Medulla oblongata (tissue), 1 donor: ENCODE measurements at regions not wholly inside any gene's neighbourhood (a gene's known extent, or its start where the extent isn't known, plus 50 kb on each side); places are given as distances from the start of the nearest gene placed in this dataset.

ENCODE experiments used
- DNase-seq: peaks from one replicate; pipeline ENCODE4 v3.0.0-alpha.2; 2015; ENCODE audit errors: extremely low spot score

GRCh38 chr3:111244760-111245159 is 173.1 kb downstream of the NECTIN3 start:
- no peak for DNase-seq

GRCh38 chr3:111246967-111247760 is 175.5 kb downstream of the NECTIN3 start:
- DNase-seq: no peak

GRCh38 chr3:111248406-111248805 is 176.8 kb downstream of the NECTIN3 start:
- DNase-seq: no peak

GRCh38 chr3:111249421-111249820 is 177.8 kb downstream of the NECTIN3 start:
- DNase-seq: no peak

GRCh38 chr3:111252779-111253178 is 181.2 kb downstream of the NECTIN3 start:
- peak; percentile 81 for DNase-seq

- DNase-seq: no peak
Measured at GRCh38 chr3:111253733-111254132, 182.1 kb downstream of the NECTIN3 start.

- DNase-seq: no peak
Measured at GRCh38 chr3:111260878-111261277, 189.3 kb downstream of the NECTIN3 start.

- no peak for DNase-seq
Measured at GRCh38 chr3:111269777-111270176, 198.2 kb downstream of the NECTIN3 start.

GRCh38 chr3:111277226-111277625 is 205.6 kb downstream of the NECTIN3 start:
- peak; percentile 60 for DNase-seq

GRCh38 chr3:111278959-111279358 is 207.3 kb downstream of the NECTIN3 start:
- no peak for DNase-seq

- no peak for DNase-seq
Measured at GRCh38 chr3:111282024-111282423, 210.4 kb downstream of the NECTIN3 start.

- DNase-seq: no peak
Measured at GRCh38 chr3:111283165-111283564, 211.5 kb downstream of the NECTIN3 start.

GRCh38 chr3:111284503-111285183 is 213.0 kb downstream of the NECTIN3 start:
- no peak for DNase-seq

- DNase-seq: no peak
Measured at GRCh38 chr3:111285184-111285538, 213.5 kb downstream of the NECTIN3 start.

GRCh38 chr3:111285694-111286093 is 214.1 kb downstream of the NECTIN3 start:
- DNase-seq: no peak

GRCh38 chr3:111286746-111287145 is 215.1 kb downstream of the NECTIN3 start:
- no peak for DNase-seq

- no peak for DNase-seq
Measured at GRCh38 chr3:111292117-111292516, 220.5 kb downstream of the NECTIN3 start.

GRCh38 chr3:111299192-111299615 is 227.6 kb downstream of the NECTIN3 start:
- no peak for DNase-seq

GRCh38 chr3:111301238-111301798 is 229.7 kb downstream of the NECTIN3 start:
- DNase-seq: no peak

- DNase-seq: no peak
Measured at GRCh38 chr3:111302063-111302462, 230.4 kb downstream of the NECTIN3 start.

- no peak for DNase-seq
Measured at GRCh38 chr3:111303760-111304159, 232.1 kb downstream of the NECTIN3 start.

GRCh38 chr3:111307676-111308075 is 234.3 kb upstream of the CD96 start:
- DNase-seq: no peak

- no peak for DNase-seq
Measured at GRCh38 chr3:111311126-111311525, 230.9 kb upstream of the CD96 start.
